Transverse colon (tissue), 4 donors: ENCODE measurements at regions not wholly inside any gene's neighbourhood (a gene's known extent, or its start where the extent isn't known, plus 50 kb on each side); places are given as distances from the start of the nearest gene placed in this dataset.

ENCODE experiments used
- POLR2A ChIP-seq: fragments of 450-650 bp; IDR thresholded peaks from one replicate; pipeline ENCODE4 v1.6.1; 2016; ENCODE audit warnings: antibody characterized with exemption, mild to moderate bottlenecking, moderate library complexity
- POLR2AphosphoS5 ChIP-seq, 3 donors: sonication (generic); formaldehyde crosslinking; IDR thresholded peaks; one replicate each; pipeline ENCODE4 v1.6.1; 2016; ENCODE audit warnings: antibody characterized with exemption in 3 of 3
- TF ChIP-seq, protein P1 (sequence below), 5 experiments: fragments of 200-600 bp in 3 of 5; fragments of 450-650 bp in 2 of 5; sonication (generic) in 3 of 5; IDR thresholded peaks; 1 replicate in 2 of 5; 2 replicates in 3 of 5; pipeline ENCODE4 v1.5.1; 2016 to 2017; ENCODE audit warnings: antibody characterized with exemption in 5 of 5, inconsistent platforms in 3 of 5, mild to moderate bottlenecking in 2 of 5, moderate library complexity in 1 of 5

DNA sequence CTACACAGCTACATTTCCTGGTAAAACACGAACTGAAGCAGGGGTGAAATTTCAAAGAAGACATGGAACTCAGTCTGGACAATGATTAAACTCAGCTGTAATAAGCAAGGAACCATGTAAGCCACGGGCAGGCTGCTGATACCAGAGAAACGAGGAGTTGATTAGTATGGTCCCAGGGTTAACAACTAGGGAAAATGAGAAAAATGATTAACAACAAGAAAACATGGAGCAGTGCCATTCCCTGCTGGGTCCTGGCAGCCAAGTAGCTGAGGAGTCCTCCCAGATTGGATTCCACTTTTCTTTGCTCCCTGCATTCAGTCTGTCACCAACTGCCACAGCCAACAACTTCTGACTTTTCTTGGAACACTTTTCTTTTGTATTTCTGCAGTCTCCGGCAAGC lies 517.0 kb upstream of the KLHL29 start:
- TF ChIP-seq POLR2AphosphoS5 (IDR thresholded peaks at IDR 0.05) = no peak
- TF ChIP-seq, protein P1, sequence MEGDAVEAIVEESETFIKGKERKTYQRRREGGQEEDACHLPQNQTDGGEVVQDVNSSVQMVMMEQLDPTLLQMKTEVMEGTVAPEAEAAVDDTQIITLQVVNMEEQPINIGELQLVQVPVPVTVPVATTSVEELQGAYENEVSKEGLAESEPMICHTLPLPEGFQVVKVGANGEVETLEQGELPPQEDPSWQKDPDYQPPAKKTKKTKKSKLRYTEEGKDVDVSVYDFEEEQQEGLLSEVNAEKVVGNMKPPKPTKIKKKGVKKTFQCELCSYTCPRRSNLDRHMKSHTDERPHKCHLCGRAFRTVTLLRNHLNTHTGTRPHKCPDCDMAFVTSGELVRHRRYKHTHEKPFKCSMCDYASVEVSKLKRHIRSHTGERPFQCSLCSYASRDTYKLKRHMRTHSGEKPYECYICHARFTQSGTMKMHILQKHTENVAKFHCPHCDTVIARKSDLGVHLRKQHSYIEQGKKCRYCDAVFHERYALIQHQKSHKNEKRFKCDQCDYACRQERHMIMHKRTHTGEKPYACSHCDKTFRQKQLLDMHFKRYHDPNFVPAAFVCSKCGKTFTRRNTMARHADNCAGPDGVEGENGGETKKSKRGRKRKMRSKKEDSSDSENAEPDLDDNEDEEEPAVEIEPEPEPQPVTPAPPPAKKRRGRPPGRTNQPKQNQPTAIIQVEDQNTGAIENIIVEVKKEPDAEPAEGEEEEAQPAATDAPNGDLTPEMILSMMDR (IDR thresholded peaks at IDR 0.05) = no peak
- no peak for TF ChIP-seq POLR2A
